Cardiac fibroblast (primary cell): ENCODE measurements at regions not wholly inside any gene's neighbourhood (a gene's known extent, or its start where the extent isn't known, plus 50 kb on each side); places are given as distances from the start of the nearest gene placed in this dataset.

ENCODE experiments used
- DNase-seq, 2 donors: peaks; one replicate each; pipeline versions ENCODE4 v3.0.0 to v3.0.0-alpha.2; 2010; ENCODE audit warnings: low read depth in 2 of 2
- H3K4me3 ChIP-seq, 2 donors: replicated peaks in 1 of 2; 1 replicate in 1 of 2; 2 replicates in 1 of 2; pipeline ENCODE4 v1.5.1; 2011; ENCODE audit warnings: low read depth in 2 of 2, low read length in 2 of 2, mild to moderate bottlenecking in 2 of 2, moderate library complexity in 1 of 2
- CTCF ChIP-seq: IDR thresholded peaks from one replicate; pipeline ENCODE4 v1.5.1; 2011; ENCODE audit warnings: low read depth, mild to moderate bottlenecking, low read length, inconsistent platforms

- no peak for DNase-seq
- no peak overlapping the region for H3K4me3 ChIP-seq
- no peak for TF ChIP-seq CTCF
Measured at GRCh38 chr1:87513966-87514660, 185.4 kb downstream of the LMO4 start.

- no peak for TF ChIP-seq CTCF
- DNase-seq, result peak in 1 of 2 donors; percentile 16
- no peak overlapping the region for H3K4me3 ChIP-seq
Measured at GRCh38 chr1:87515781-87516180, 187.1 kb downstream of the LMO4 start.

GRCh38 chr1:87518794-87519193 is 190.1 kb downstream of the LMO4 start:
- no peak for TF ChIP-seq CTCF
- no peak for DNase-seq
- no peak overlapping the region for H3K4me3 ChIP-seq

- TF ChIP-seq CTCF, result no peak
- DNase-seq, result no peak
Measured at GRCh38 chr1:87521452-87521851, 192.8 kb downstream of the LMO4 start.

GRCh38 chr1:87523466-87523865 is 194.8 kb downstream of the LMO4 start:
- no peak for DNase-seq
- no peak for TF ChIP-seq CTCF
- no peak overlapping the region for H3K4me3 ChIP-seq

More at GRCh38 chr1:87521452-87521851, 192.8 kb downstream of the LMO4 start:
- H3K4me3 ChIP-seq, result no peak overlapping the region

GRCh38 chr1:87524021-87524754 is 195.5 kb downstream of the LMO4 start:
- no peak for DNase-seq
- H3K4me3 ChIP-seq, result no peak overlapping the region
- TF ChIP-seq CTCF, result no peak
